GM21367 (cell line): ENCODE measurements at regions not wholly inside any gene's neighbourhood (a gene's known extent, or its start where the extent isn't known, plus 50 kb on each side); places are given as distances from the start of the nearest gene placed in this dataset.
A peak's percentile ranks its signal among the peaks of the same experiment; 100 is the strongest.
"Not testable (repeated sequence)": the region's sequence is repeated elsewhere in the genome, so short reads cannot be mapped to it uniquely, and the experiment has no call there.

Experiments used
- ATAC-seq: cut with Tn5 transposase; IDR thresholded peaks from one replicate; pipeline ENCODE4 v1.9.1; 2021; ENCODE audit not compliant: unreplicated experiment

- ATAC-seq, result no peak
These were observed 250.5 kb upstream of the ATP5MC3 start for GRCh38 chr2:175432021-175432420.

- ATAC-seq, result no peak
These were observed 249.8 kb upstream of the ATP5MC3 start for GRCh38 chr2:175431101-175431946.

- ATAC-seq, result no peak
These were observed 248.7 kb upstream of the ATP5MC3 start for GRCh38 chr2:175430236-175430635.

GRCh38 chr2:175418224-175418835 lies 236.8 kb upstream of the ATP5MC3 start:
- no peak for ATAC-seq

- peak; percentile 68 for ATAC-seq
These were observed 233.5 kb upstream of the ATP5MC3 start for GRCh38 chr2:175414882-175415487.

GRCh38 chr2:175414191-175414881 lies 232.8 kb upstream of the ATP5MC3 start:
- ATAC-seq, result no peak

GRCh38 chr2:175410941-175411340 lies 229.4 kb upstream of the ATP5MC3 start:
- not testable (repeated sequence) for ATAC-seq

GRCh38 chr2:175404839-175405238 lies 223.3 kb upstream of the ATP5MC3 start:
- no peak for ATAC-seq

GRCh38 chr2:175403599-175404221 lies 222.2 kb upstream of the ATP5MC3 start:
- ATAC-seq, result no peak

- no peak for ATAC-seq
These were observed 221.1 kb upstream of the ATP5MC3 start for GRCh38 chr2:175402571-175402970.

GRCh38 chr2:175401956-175402469 lies 220.5 kb upstream of the ATP5MC3 start:
- no peak for ATAC-seq

GRCh38 chr2:175400975-175401374 lies 219.5 kb upstream of the ATP5MC3 start:
- ATAC-seq, result no peak

GRCh38 chr2:175399326-175399725 lies 217.8 kb upstream of the ATP5MC3 start:
- ATAC-seq, result no peak

GRCh38 chr2:175398848-175399247 lies 217.3 kb upstream of the ATP5MC3 start:
- ATAC-seq, result no peak

- ATAC-seq, result no peak
These were observed 215.2 kb upstream of the ATP5MC3 start for GRCh38 chr2:175396696-175397095.

- no peak for ATAC-seq
These were observed 212.3 kb upstream of the ATP5MC3 start for GRCh38 chr2:175393851-175394250.

- ATAC-seq, result no peak
These were observed 201.8 kb upstream of the ATP5MC3 start for GRCh38 chr2:175383286-175383685.

GRCh38 chr2:175373729-175374128 lies 192.2 kb upstream of the ATP5MC3 start:
- ATAC-seq, result no peak

- ATAC-seq, result no peak
These were observed 191.5 kb upstream of the ATP5MC3 start for GRCh38 chr2:175372704-175373701.

GRCh38 chr2:175371378-175371777 lies 189.9 kb upstream of the ATP5MC3 start:
- ATAC-seq, result no peak
